ENCODE measurements at regions not wholly inside any gene's neighbourhood (a gene's known extent, or its start where the extent isn't known, plus 50 kb on each side); places are given as distances from the start of the nearest gene placed in this dataset.

GRCh38 chr12:31206038-31206670, 119.8 kb downstream of the SINHCAF start:
- H3K4me1 ChIP-seq (ENCODE audit: insufficient read depth, low read length) = peaks cover 14% of the 10 kb centered on the region
- no peak overlapping the region for H3K9ac ChIP-seq (ENCODE audit: low read depth, low read length)
- H3K36me3 ChIP-seq (ENCODE audit: insufficient read depth, low read length) = no peaks in the 10 kb centered on the region
- H3K9me3 ChIP-seq (ENCODE audit: control insufficient read depth, insufficient read depth, low read length) = no peaks in the 10 kb centered on the region

- H3K9ac ChIP-seq (ENCODE audit: low read depth, low read length) = no peak overlapping the region
- no peaks in the 10 kb centered on the region for H3K36me3 ChIP-seq (ENCODE audit: insufficient read depth, low read length)
- H3K9me3 ChIP-seq (ENCODE audit: control insufficient read depth, insufficient read depth, low read length) = no peaks in the 10 kb centered on the region
- H3K4me1 ChIP-seq (ENCODE audit: insufficient read depth, low read length) = peaks cover 14% of the 10 kb centered on the region
Measured at GRCh38 chr12:31207799-31208465, 118.0 kb downstream of the SINHCAF start.

GRCh38 chr12:31210104-31210503, 115.8 kb downstream of the SINHCAF start:
- no peaks in the 10 kb centered on the region for H3K36me3 ChIP-seq (ENCODE audit: insufficient read depth, low read length)
- H3K9me3 ChIP-seq (ENCODE audit: control insufficient read depth, insufficient read depth, low read length) = no peaks in the 10 kb centered on the region
- H3K4me1 ChIP-seq (ENCODE audit: insufficient read depth, low read length) = peaks cover 14% of the 10 kb centered on the region
- no peak overlapping the region for H3K9ac ChIP-seq (ENCODE audit: low read depth, low read length)

GRCh38 chr12:31210541-31210940, 115.4 kb downstream of the SINHCAF start:
- H3K9ac ChIP-seq (ENCODE audit: low read depth, low read length) = no peak overlapping the region
- H3K36me3 ChIP-seq (ENCODE audit: insufficient read depth, low read length) = no peaks in the 10 kb centered on the region
- peaks cover 14% of the 10 kb centered on the region for H3K4me1 ChIP-seq (ENCODE audit: insufficient read depth, low read length)
- no peaks in the 10 kb centered on the region for H3K9me3 ChIP-seq (ENCODE audit: control insufficient read depth, insufficient read depth, low read length)

- Histone ChIP-seq H3K9me3 (ENCODE audit: control insufficient read depth, insufficient read depth, low read length) (no peaks in the 10 kb centered on the region), H3K36me3 (ENCODE audit: insufficient read depth, low read length) (no peaks in the 10 kb centered on the region), H3K9ac (ENCODE audit: low read depth, low read length) (no peak overlapping the region), H3K4me1 (ENCODE audit: insufficient read depth, low read length) (peaks cover 6% of the 10 kb centered on the region; the same call in 1 of the 2 replicates)
Measured at GRCh38 chr12:31214626-31215517, 111.1 kb downstream of the SINHCAF start.

GRCh38 chr12:31215518-31216232, 110.3 kb downstream of the SINHCAF start:
- Histone ChIP-seq H3K9ac (ENCODE audit: low read depth, low read length) (no peak overlapping the region), H3K4me1 (ENCODE audit: insufficient read depth, low read length) (peaks cover 6% of the 10 kb centered on the region; the same call in 1 of the 2 replicates), H3K36me3 (ENCODE audit: insufficient read depth, low read length) (no peaks in the 10 kb centered on the region), H3K9me3 (ENCODE audit: control insufficient read depth, insufficient read depth, low read length) (no peaks in the 10 kb centered on the region)

- no peaks in the 10 kb centered on the region for H3K9me3 ChIP-seq (ENCODE audit: control insufficient read depth, insufficient read depth, low read length)
- no peaks in the 10 kb centered on the region for H3K36me3 ChIP-seq (ENCODE audit: insufficient read depth, low read length)
- peaks cover 10% of the 10 kb centered on the region for H3K4me1 ChIP-seq (ENCODE audit: insufficient read depth, low read length)
- no peak overlapping the region for H3K9ac ChIP-seq (ENCODE audit: low read depth, low read length)
Measured at GRCh38 chr12:31216479-31216878, 109.5 kb downstream of the SINHCAF start.

GRCh38 chr12:31217356-31218130, 108.4 kb downstream of the SINHCAF start:
- Histone ChIP-seq H3K9me3 (ENCODE audit: control insufficient read depth, insufficient read depth, low read length) (no peaks in the 10 kb centered on the region), H3K9ac (ENCODE audit: low read depth, low read length) (no peak overlapping the region), H3K36me3 (ENCODE audit: insufficient read depth, low read length) (no peaks in the 10 kb centered on the region), H3K4me1 (ENCODE audit: insufficient read depth, low read length) (peaks cover 10% of the 10 kb centered on the region)

- H3K4me1 ChIP-seq (ENCODE audit: insufficient read depth, low read length) = peaks cover 10% of the 10 kb centered on the region
- H3K36me3 ChIP-seq (ENCODE audit: insufficient read depth, low read length) = no peaks in the 10 kb centered on the region
- H3K9me3 ChIP-seq (ENCODE audit: control insufficient read depth, insufficient read depth, low read length) = no peaks in the 10 kb centered on the region
- no peak overlapping the region for H3K9ac ChIP-seq (ENCODE audit: low read depth, low read length)
Measured at GRCh38 chr12:31218203-31219025, 107.5 kb downstream of the SINHCAF start.

GRCh38 chr12:31219521-31219920, 106.4 kb downstream of the SINHCAF start:
- H3K36me3 ChIP-seq (ENCODE audit: insufficient read depth, low read length) = no peaks in the 10 kb centered on the region
- H3K4me1 ChIP-seq (ENCODE audit: insufficient read depth, low read length) = peaks cover 12% of the 10 kb centered on the region
- no peak overlapping the region for H3K9ac ChIP-seq (ENCODE audit: low read depth, low read length)

GRCh38 chr12:31220061-31220460, 105.9 kb downstream of the SINHCAF start:
- Histone ChIP-seq H3K4me1 (ENCODE audit: insufficient read depth, low read length) (peaks cover 18% of the 10 kb centered on the region), H3K9ac (ENCODE audit: low read depth, low read length) (no peak overlapping the region), H3K9me3 (ENCODE audit: control insufficient read depth, insufficient read depth, low read length) (no peaks in the 10 kb centered on the region), H3K36me3 (ENCODE audit: insufficient read depth, low read length) (no peaks in the 10 kb centered on the region)

More at GRCh38 chr12:31219521-31219920, 106.4 kb downstream of the SINHCAF start:
- no peaks in the 10 kb centered on the region for H3K9me3 ChIP-seq (ENCODE audit: control insufficient read depth, insufficient read depth, low read length)

- no peaks in the 10 kb centered on the region for H3K36me3 ChIP-seq (ENCODE audit: insufficient read depth, low read length)
- no peaks in the 10 kb centered on the region for H3K9me3 ChIP-seq (ENCODE audit: control insufficient read depth, insufficient read depth, low read length)
- no peak overlapping the region for H3K9ac ChIP-seq (ENCODE audit: low read depth, low read length)
- peaks cover 25% of the 10 kb centered on the region for H3K4me1 ChIP-seq (ENCODE audit: insufficient read depth, low read length)
Measured at GRCh38 chr12:31220633-31221550, 105.1 kb downstream of the SINHCAF start.
